Kidney (tissue), 13 donors: ENCODE measurements at regions not wholly inside any gene's neighbourhood (a gene's known extent, or its start where the extent isn't known, plus 50 kb on each side); places are given as distances from the start of the nearest gene placed in this dataset.

Source experiments
- DNase-seq, 5 donors: peaks; one replicate each; pipeline ENCODE4 v3.0.0-alpha.2; 2013 to 2020
- FAIRE-seq: peaks from 2 replicates; lab custom pipeline; 2012; peaks lifted over from hg19 to GRCh38; lab: Jason Lieb, UNC
- H3K27ac ChIP-seq, 2 donors: one replicate each; pipeline ENCODE4 v1.7.0; 2013; ENCODE audit warnings: low read depth in 2 of 2, low read length in 2 of 2, inconsistent platforms in 1 of 2
- H3K27me3 ChIP-seq: one replicate; pipeline ENCODE4 v1.7.1; 2013; ENCODE audit warnings: low read length, inconsistent platforms; ENCODE audit not compliant: control insufficient read depth, insufficient read depth
- H3K36me3 ChIP-seq, 3 donors: one replicate each; pipeline versions ENCODE4 v1.7.0 to v1.7.1; 2013; ENCODE audit warnings: low read length in 3 of 3, control low read depth in 1 of 3, inconsistent platforms in 1 of 3; ENCODE audit not compliant: insufficient read depth in 3 of 3, control insufficient read depth in 2 of 3
- H3K4me1 ChIP-seq, 3 donors: one replicate each; pipeline versions ENCODE4 v1.7.0 to v1.7.1; 2013; ENCODE audit warnings: low read length in 3 of 3, inconsistent platforms in 1 of 3, low read depth in 1 of 3; ENCODE audit not compliant: control insufficient read depth in 2 of 3, insufficient read depth in 2 of 3
- H3K4me3 ChIP-seq, 3 donors: one replicate each; pipeline versions ENCODE4 v1.7.0 to v1.8.1; 2013; ENCODE audit warnings: low read length in 3 of 3, control low read depth in 1 of 3, inconsistent platforms in 1 of 3
- H3K9ac ChIP-seq, 3 donors: one replicate each; pipeline versions ENCODE4 v1.7.0 to v1.7.1; 2013; ENCODE audit warnings: low read length in 3 of 3, control low read depth in 1 of 3, inconsistent platforms in 1 of 3
- H3K9me3 ChIP-seq, 3 donors: one replicate each; pipeline versions ENCODE4 v1.7.0 to v1.7.1; 2013; ENCODE audit warnings: low read length in 3 of 3, control low read depth in 1 of 3, inconsistent platforms in 1 of 3; ENCODE audit not compliant: control insufficient read depth in 2 of 3, insufficient read depth in 1 of 3
- CTCF ChIP-seq: IDR thresholded peaks from 3 replicates; pipeline ENCODE4 v1.5.1; 2012; ENCODE audit warnings: mild to moderate bottlenecking, moderate library complexity, borderline replicate concordance; ENCODE audit not compliant: insufficient read depth; ENCODE audit errors: extremely low read depth
- intact Hi-C: fragments of 100-400 bp; cut with DNase I; formaldehyde crosslinking; loops from one replicate; pipeline ENCODE4 v1.11.1; 2022
- donor health status: control.
- donor health status: control.
- donor health status: control.
- donor health status: control.
- donor health status: control.
- donor health status: DM: yes; HTN: yes; CAD: no.
- donor health status: Normal renal cell carcinoma (clear cell type).

GRCh38 chr6:22008248-22008836 is 288.5 kb downstream of the PRL start:
- no peaks in the 10 kb centered on the region for H3K4me1 ChIP-seq
- TF ChIP-seq CTCF: no peak
- DNase-seq (peak in 1 of 5 donors; percentile 32), FAIRE-seq (no peak)
- H3K9ac ChIP-seq: no peak overlapping the region
- H3K36me3 ChIP-seq: no peaks in the 10 kb centered on the region
- no peaks in the 10 kb centered on the region for H3K9me3 ChIP-seq
- no peak overlapping the region for H3K4me3 ChIP-seq
- intact Hi-C loops: no loop called here
- H3K27ac ChIP-seq: no peak overlapping the region
- H3K27me3 ChIP-seq: no peaks in the 10 kb centered on the region

GRCh38 chr6:22010102-22010501 is 286.7 kb downstream of the PRL start:
- Histone ChIP-seq H3K27me3 (no peaks in the 10 kb centered on the region), H3K4me3 (no peak overlapping the region), H3K27ac (no peak overlapping the region), H3K9ac (no peak overlapping the region), H3K36me3 (no peaks in the 10 kb centered on the region), H3K9me3 (no peaks in the 10 kb centered on the region), H3K4me1 (no peaks in the 10 kb centered on the region)
- DNase-seq (no peak), FAIRE-seq (no peak)
- no peak for TF ChIP-seq CTCF
- intact Hi-C loops: no loop called here

- H3K9me3 ChIP-seq: no peaks in the 10 kb centered on the region
- no peak overlapping the region for H3K9ac ChIP-seq
- no peak for DNase-seq
- H3K27me3 ChIP-seq: no peaks in the 10 kb centered on the region
- H3K27ac ChIP-seq: no peak overlapping the region
- no peak for FAIRE-seq
- intact Hi-C loops: no loop called here
- H3K4me1 ChIP-seq: no peaks in the 10 kb centered on the region
- no peak overlapping the region for H3K4me3 ChIP-seq
- no peaks in the 10 kb centered on the region for H3K36me3 ChIP-seq
- no peak for TF ChIP-seq CTCF
Observed at GRCh38 chr6:22015216-22015615, 281.6 kb downstream of the PRL start.

- intact Hi-C loops: no loop called here
- H3K9me3 ChIP-seq: no peaks in the 10 kb centered on the region
- FAIRE-seq: no peak
Observed at GRCh38 chr6:22015944-22016343, 280.9 kb downstream of the PRL start.

More at GRCh38 chr6:22015944-22016343, 280.9 kb downstream of the PRL start:
- no peak overlapping the region for H3K27ac ChIP-seq
- DNase-seq: no peak
- H3K4me3 ChIP-seq: no peak overlapping the region
- H3K4me1 ChIP-seq: no peaks in the 10 kb centered on the region
- TF ChIP-seq CTCF: no peak
- no peak overlapping the region for H3K9ac ChIP-seq
- no peaks in the 10 kb centered on the region for H3K27me3 ChIP-seq
- H3K36me3 ChIP-seq: peaks cover 0 to 2% (median 0%) of the 10 kb centered on the region in 3 donors
